DND-41 (cell line): ENCODE measurements at regions not wholly inside any gene's neighbourhood (a gene's known extent, or its start where the extent isn't known, plus 50 kb on each side); places are given as distances from the start of the nearest gene placed in this dataset.

Experiments used
- CTCF ChIP-seq: IDR thresholded peaks from 2 replicates; pipeline ENCODE4 v1.5.1; 2012; ENCODE audit warnings: borderline replicate concordance, low read length, moderate library complexity, mild to moderate bottlenecking; ENCODE audit not compliant: poor library complexity, severe bottlenecking; ENCODE audit errors: extremely low read depth
- EZH2 ChIP-seq: IDR thresholded peaks from 3 replicates; pipeline ENCODE4 v1.6.1; 2012; ENCODE audit warnings: borderline replicate concordance, low read depth, mild to moderate bottlenecking, moderate library complexity, low read length, inconsistent platforms; ENCODE audit not compliant: severe bottlenecking

- no peak for TF ChIP-seq CTCF
- TF ChIP-seq EZH2 = no peak
Measured at GRCh38 chr2:176843208-176843607, 369.4 kb upstream of the HNRNPA3 start.
